GM12892 (cell line): ENCODE measurements at regions not wholly inside any gene's neighbourhood (a gene's known extent, or its start where the extent isn't known, plus 50 kb on each side); places are given as distances from the start of the nearest gene placed in this dataset.

Experiments used
- POLR2A ChIP-seq: IDR thresholded peaks from 2 replicates; pipeline ENCODE4 v1.6.1; 2011; ENCODE audit warnings: low read depth, low read length, control low read depth
- TAF1 ChIP-seq: IDR thresholded peaks from 2 replicates; pipeline ENCODE4 v1.6.1; 2011; ENCODE audit warnings: low read depth, mild to moderate bottlenecking, control low read depth, low read length, borderline replicate concordance

GRCh38 chr5:162474239-162474638, 406.7 kb downstream of the GABRG2 start:
- TF ChIP-seq TAF1 (no peak), POLR2A (no peak)
